ENCODE measurements at regions not wholly inside any gene's neighbourhood (a gene's known extent, or its start where the extent isn't known, plus 50 kb on each side); places are given as distances from the start of the nearest gene placed in this dataset.

DNA sequence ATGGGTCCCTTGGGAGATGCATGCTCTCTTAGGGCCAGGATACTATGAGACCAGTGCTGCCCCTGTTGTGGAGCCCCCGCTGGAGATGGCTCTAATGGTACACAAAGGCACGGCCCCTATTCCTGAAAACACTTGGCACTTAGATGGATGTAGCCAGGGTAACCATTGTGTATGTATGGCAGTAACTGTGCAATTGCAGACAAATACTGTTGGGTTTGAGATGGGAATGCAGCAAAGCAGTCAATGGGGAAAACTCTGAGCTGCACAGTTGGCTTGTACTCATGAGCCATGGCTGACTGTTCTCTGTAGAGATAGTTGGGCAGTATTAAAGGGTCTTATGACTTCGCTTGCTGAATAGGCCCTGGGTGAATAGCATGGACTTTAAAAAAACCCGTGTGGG lies 67.9 kb upstream of the NPAP1 start:
- H3K9me3 ChIP-seq (ENCODE audit: control insufficient read depth, insufficient read depth, low read length), result peaks cover 1% of the 10 kb centered on the region
- no peak overlapping the region for H3K4me3 ChIP-seq (ENCODE audit: low read length)
- no peak for DNase-seq (ENCODE audit: low read depth, low spot score)
- no peak overlapping the region for H3K27ac ChIP-seq (ENCODE audit: low read length)
- no peaks in the 10 kb centered on the region for H3K4me1 ChIP-seq (ENCODE audit: control insufficient read depth, insufficient read depth, low read length)
- no peaks in the 10 kb centered on the region for H3K27me3 ChIP-seq (ENCODE audit: control insufficient read depth, insufficient read depth, low read length)
- H3K36me3 ChIP-seq (ENCODE audit: control insufficient read depth, insufficient read depth, low read length), result no peaks in the 10 kb centered on the region
- WGBS (ENCODE audit: insufficient coverage, insufficient read length), result no CpG with 5 or more reads among the region's 4 CpGs

DNA sequence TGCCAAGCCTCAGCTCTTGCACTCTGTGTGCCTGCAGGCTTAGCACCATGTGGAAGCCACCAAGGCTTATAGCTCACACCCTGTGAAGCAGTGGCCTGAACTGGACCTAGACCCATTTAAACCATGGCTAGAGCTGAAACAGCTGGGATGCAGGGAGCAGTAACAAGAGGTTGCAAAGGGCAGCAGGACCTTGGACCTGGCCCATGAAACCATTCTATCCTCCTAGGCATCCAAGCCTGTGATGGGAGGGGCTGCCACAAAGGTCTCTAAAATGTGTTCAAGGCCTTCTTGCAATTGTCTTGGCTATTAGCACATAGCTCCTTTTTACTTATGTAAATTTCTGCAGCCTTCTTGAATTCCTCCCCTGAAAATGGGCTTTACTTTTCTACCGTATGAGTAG lies 57.9 kb upstream of the NPAP1 start:
- H3K4me3 ChIP-seq (ENCODE audit: low read length), result no peak overlapping the region
- H3K9me3 ChIP-seq (ENCODE audit: control insufficient read depth, insufficient read depth, low read length), result peaks cover 6% of the 10 kb centered on the region
- no peak for DNase-seq (ENCODE audit: low read depth, low spot score)
- H3K36me3 ChIP-seq (ENCODE audit: control insufficient read depth, insufficient read depth, low read length), result no peaks in the 10 kb centered on the region; the same call in 1 of the 2 replicates
- no CpG with 5 or more reads among the region's 1 CpG for WGBS (ENCODE audit: insufficient coverage, insufficient read length)
- no peaks in the 10 kb centered on the region for H3K27me3 ChIP-seq (ENCODE audit: control insufficient read depth, insufficient read depth, low read length)
- no peaks in the 10 kb centered on the region for H3K4me1 ChIP-seq (ENCODE audit: control insufficient read depth, insufficient read depth, low read length)
- H3K27ac ChIP-seq (ENCODE audit: low read length), result no peak overlapping the region

- no peak overlapping the region for H3K4me3 ChIP-seq (ENCODE audit: low read length)
- peaks cover 6% of the 10 kb centered on the region for H3K9me3 ChIP-seq (ENCODE audit: control insufficient read depth, insufficient read depth, low read length)
- no peaks in the 10 kb centered on the region for H3K4me1 ChIP-seq (ENCODE audit: control insufficient read depth, insufficient read depth, low read length)
- H3K36me3 ChIP-seq (ENCODE audit: control insufficient read depth, insufficient read depth, low read length), result no peaks in the 10 kb centered on the region; the same call in 1 of the 2 replicates
- no CpG with 5 or more reads among the region's 3 CpGs for WGBS (ENCODE audit: insufficient coverage, insufficient read length)
- no peak overlapping the region for H3K27ac ChIP-seq (ENCODE audit: low read length)
- H3K27me3 ChIP-seq (ENCODE audit: control insufficient read depth, insufficient read depth, low read length), result no peaks in the 10 kb centered on the region
- no peak for DNase-seq (ENCODE audit: low read depth, low spot score)
These were observed 53.9 kb upstream of the NPAP1 start for GRCh38 chr15:24621630-24622215.

Data from iPS DF 6.9 (cell line).